ENCODE measurements at regions not wholly inside any gene's neighbourhood (a gene's known extent, or its start where the extent isn't known, plus 50 kb on each side); places are given as distances from the start of the nearest gene placed in this dataset.
"Not testable (repeated sequence)": the region's sequence is repeated elsewhere in the genome, so short reads cannot be mapped to it uniquely, and the experiment has no call there.

GRCh38 chr14:45787167-45787566 lies 534.2 kb upstream of the MIS18BP1 start:
- H3K4me3 ChIP-seq (ENCODE audit: low read depth, low read length) = no peak overlapping the region

GRCh38 chr14:45786266-45786665 lies 533.3 kb upstream of the MIS18BP1 start:
- no peak overlapping the region for H3K4me3 ChIP-seq (ENCODE audit: low read depth, low read length)
- no peak for TF ChIP-seq CTCF (IDR thresholded peaks at IDR 0.05; ENCODE audit: low read depth, low read length)

More at GRCh38 chr14:45787167-45787566, 534.2 kb upstream of the MIS18BP1 start:
- no peak for TF ChIP-seq CTCF (IDR thresholded peaks at IDR 0.05; ENCODE audit: low read depth, low read length)

DNA sequence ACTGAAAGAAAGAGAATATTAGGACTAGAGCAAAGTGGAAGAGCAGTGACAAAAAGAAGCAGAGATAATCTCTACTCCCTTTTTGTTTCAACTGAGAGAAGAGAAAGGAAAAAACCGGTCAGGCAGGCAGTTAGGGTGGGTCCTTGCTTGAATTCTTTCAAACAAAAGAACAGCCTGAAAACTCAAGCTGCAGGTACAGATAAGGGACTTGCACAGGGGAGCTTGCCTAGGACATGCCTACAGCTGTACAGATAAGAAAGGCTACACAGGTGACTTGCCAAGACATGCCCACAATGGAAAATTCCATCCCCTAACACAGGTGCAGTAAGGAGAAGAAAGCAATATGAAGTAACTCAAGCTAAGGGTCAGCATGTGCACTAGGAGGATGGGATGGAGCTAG lies 532.2 kb upstream of the MIS18BP1 start:
- H3K4me3 ChIP-seq (ENCODE audit: low read depth, low read length) = no peak overlapping the region
- no peak for TF ChIP-seq CTCF (IDR thresholded peaks at IDR 0.05; ENCODE audit: low read depth, low read length)

- TF ChIP-seq CTCF (IDR thresholded peaks at IDR 0.05; ENCODE audit: low read depth, low read length) = no peak
- no peak overlapping the region for H3K4me3 ChIP-seq (ENCODE audit: low read depth, low read length)
Measured at GRCh38 chr14:45766247-45766646, 513.2 kb upstream of the MIS18BP1 start.

DNA sequence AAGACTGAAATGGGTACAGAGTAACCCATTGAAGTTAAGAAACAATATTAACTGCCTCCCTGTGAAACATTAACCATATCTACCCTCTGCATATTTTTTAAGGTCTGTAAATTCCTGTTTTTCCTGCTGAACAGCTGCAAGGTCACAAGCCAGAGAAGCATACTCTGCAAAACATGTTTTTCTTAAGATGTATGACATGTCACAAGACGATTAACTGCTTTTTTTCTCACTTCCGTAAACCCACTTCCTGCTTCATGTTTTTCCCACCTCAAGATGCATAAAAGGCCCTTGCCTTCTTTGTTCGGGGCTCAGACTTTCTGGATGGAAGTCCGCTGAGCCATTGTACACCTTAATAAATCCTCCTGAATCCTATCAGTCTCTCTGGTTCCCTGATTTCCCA lies 504.7 kb upstream of the MIS18BP1 start:
- H3K4me3 ChIP-seq (ENCODE audit: low read depth, low read length) = no peak overlapping the region
- no peak for TF ChIP-seq CTCF (IDR thresholded peaks at IDR 0.05; ENCODE audit: low read depth, low read length)

DNA sequence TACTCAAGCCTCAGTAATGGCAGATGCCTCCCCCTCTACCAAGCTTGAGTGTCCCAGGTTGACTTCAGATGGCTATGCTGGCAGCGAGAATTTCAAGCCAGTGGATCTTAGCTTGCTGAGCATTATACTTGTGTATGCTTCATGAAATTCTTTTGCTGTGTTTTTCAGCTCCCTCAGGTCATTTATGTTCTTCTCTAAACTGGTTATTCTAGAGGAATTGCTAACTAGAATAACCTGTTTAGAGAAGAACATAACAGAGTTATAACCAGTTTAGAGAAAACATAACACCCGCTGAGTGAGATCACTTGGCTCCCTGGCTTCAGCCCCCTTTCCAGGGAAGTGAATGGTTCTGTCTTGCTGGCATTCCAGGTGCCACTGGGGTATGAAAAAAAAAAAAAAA lies 503.4 kb upstream of the MIS18BP1 start:
- H3K4me3 ChIP-seq (ENCODE audit: low read depth, low read length) = not testable (repeated sequence)

GRCh38 chr14:45743884-45744283 lies 490.9 kb upstream of the MIS18BP1 start:
- TF ChIP-seq CTCF (IDR thresholded peaks at IDR 0.05; ENCODE audit: low read depth, low read length) = no peak
- no peak overlapping the region for H3K4me3 ChIP-seq (ENCODE audit: low read depth, low read length)

GRCh38 chr14:45742187-45742586 lies 489.2 kb upstream of the MIS18BP1 start:
- H3K4me3 ChIP-seq (ENCODE audit: low read depth, low read length) = no peak overlapping the region
- TF ChIP-seq CTCF (IDR thresholded peaks at IDR 0.05; ENCODE audit: low read depth, low read length) = no peak

All from WI38 (cell line).